ENCODE measurements at regions not wholly inside any gene's neighbourhood (a gene's known extent, or its start where the extent isn't known, plus 50 kb on each side); places are given as distances from the start of the nearest gene placed in this dataset.
"Not testable (repeated sequence)": the region's sequence is repeated elsewhere in the genome, so short reads cannot be mapped to it uniquely, and the experiment has no call there.

DNA sequence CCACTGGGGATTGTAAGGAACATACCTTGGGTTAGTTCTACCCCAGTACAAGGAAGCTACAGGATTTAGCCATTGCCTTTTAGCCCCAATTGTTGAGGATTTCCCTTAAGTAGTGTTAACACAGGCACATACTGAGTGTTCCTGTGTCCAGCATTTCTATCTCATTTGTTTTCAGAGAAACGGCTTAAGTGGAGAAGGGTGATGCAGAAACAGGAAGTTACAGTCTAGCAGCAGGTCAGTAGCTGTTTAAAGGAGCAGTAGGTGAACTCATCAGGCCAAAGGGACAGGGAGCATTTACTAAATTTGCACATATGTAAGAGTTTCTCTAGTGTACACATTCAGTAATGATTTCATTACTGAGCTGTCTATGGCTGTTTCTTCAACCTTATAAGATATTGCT, 644.2 kb upstream of the GJE1 start:
- DNase-seq, result peak; percentile 89

DNA sequence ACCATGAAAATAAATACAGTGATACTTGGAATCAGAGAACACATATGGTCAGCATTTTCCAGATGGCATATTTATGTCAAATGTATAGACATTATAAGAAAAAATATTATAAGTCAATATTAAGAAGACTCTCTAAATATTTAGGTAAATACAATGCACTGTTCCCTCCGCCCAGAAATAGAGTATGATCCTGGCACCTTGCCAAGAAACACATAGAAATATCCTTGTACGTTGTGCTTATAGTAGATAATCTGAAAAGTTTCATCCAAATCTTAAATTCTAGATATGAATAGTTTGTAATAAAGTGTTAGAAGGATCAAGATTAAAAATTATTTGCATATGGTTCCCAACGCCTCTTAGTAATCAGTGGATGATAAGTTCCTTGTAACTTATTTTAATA, 645.8 kb upstream of the GJE1 start:
- DNase-seq, result no peak

- DNase-seq, result peak; percentile 95
Measured at GRCh38 chr6:141484711-141485110, 648.0 kb upstream of the GJE1 start.

DNA sequence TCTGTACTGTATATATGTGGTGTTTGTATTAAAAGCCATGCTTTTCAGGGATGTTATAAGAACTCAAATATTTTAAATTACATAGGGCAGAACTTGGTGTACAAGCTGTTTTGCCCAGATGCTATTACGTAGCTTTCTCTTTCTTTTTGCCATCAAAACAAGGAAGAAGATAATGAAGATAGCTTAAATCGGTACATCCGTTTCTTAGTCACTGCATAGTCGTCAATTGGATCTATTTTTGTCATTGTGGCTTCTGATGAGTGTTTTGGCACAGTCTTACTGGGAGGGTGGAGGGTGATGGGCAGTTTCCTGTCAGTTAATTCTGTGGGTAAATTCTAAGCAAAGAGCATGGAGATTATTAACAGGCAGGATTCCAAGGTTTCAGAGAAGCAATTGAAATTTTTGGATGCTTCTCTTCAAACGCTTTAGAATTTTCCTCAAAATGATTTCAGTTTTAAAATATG, 649.1 kb upstream of the GJE1 start:
- DNase-seq, result peak; percentile 96

- DNase-seq, result peak; percentile 81
Measured at GRCh38 chr6:141482796-141483597, 649.7 kb upstream of the GJE1 start.

GRCh38 chr6:141475259-141475658, 657.5 kb upstream of the GJE1 start:
- no peak for DNase-seq

- DNase-seq, result no peak
Measured at GRCh38 chr6:141472162-141472928, 660.4 kb upstream of the GJE1 start.

- no peak for DNase-seq
Measured at GRCh38 chr6:141470810-141471209, 661.9 kb upstream of the GJE1 start.

DNA sequence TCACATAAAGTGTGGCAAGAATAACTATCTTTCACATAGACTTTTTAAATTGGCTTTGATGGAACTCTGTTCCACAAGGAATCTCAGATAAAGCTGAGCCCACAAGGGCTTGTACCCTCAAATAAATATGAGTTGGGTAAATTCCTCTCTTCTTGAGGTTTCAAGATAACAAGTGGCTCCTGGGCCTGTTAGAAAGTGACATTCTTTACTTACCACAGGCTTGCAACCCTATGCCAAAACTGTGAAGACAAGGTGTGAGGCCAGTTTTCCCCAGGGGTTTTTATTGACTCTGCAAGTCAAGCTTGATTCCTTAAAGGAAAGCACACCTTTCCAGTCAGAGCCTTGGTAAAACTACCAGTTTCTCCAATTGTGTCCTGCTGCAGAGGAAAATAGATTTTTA, 664.8 kb upstream of the GJE1 start:
- DNase-seq, result peak; percentile 41

DNA sequence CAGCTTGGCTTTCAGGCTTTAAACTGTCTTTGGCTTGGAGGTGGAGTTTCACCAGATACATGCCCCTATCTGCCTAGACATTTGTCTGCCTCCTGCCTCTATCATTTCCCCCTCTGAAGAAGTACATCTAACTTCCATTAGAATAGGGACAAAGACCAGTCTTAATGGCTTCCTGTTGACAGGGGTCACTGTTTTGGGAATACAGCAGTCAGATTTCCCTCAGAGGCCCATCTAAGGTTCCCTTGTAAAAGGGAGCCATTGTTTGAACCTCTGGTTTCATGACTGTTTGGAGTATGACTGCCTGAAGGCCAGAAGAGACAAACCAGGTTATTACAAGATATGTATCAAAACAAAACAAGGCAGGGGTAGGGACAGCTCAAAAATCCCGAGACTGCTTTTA, 665.7 kb upstream of the GJE1 start:
- no peak for DNase-seq

- no peak for DNase-seq
Measured at GRCh38 chr6:141464896-141465295, 667.8 kb upstream of the GJE1 start.

- DNase-seq, result no peak
Measured at GRCh38 chr6:141464490-141464889, 668.2 kb upstream of the GJE1 start.

- peak; percentile 30 for DNase-seq
Measured at GRCh38 chr6:141463237-141463977, 669.3 kb upstream of the GJE1 start.

GRCh38 chr6:141460743-141461484, 671.8 kb upstream of the GJE1 start:
- DNase-seq, result no peak

DNA sequence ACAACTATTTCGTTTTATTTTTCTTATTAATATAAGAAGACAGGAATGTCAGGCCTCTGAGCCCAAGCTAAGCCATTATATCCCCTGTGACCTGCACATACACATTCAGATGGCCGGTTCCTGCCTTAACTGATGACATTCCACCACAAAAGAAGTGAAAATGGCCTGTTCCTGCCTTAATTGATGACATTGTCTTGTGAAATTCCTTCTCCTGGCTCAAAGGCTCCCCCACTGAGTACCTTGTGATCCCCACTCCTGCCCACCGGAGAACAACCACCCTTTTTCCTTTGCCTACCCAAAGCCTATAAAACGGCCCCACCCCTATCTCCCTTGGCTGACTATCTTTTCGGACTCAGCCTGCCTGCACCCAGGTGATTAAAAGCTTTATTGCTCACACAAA, 672.5 kb upstream of the GJE1 start:
- DNase-seq, result not testable (repeated sequence)

DNA sequence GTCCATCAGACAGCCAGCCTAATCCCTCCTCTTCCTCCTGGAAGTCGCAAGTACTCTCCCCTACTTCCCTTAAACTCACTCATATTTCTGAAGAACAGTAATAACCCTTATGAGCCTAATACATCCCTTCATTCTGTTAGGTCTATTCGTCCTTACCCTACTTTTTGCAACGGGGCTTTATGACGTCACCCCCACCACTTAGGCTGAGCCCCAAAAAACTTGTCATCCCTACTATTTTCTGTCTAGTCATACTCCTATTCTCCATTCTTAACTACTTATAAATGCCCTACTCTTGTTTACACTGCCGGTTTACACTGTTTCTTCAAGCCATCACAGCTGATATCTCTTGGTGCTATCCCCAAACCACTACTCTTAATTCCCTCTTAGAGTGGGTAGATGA, 674.7 kb upstream of the GJE1 start:
- not testable (repeated sequence) for DNase-seq

GRCh38 chr6:141452354-141452686, 680.4 kb upstream of the GJE1 start:
- no peak for DNase-seq

GRCh38 chr6:141451511-141452353, 681.0 kb upstream of the GJE1 start:
- no peak for DNase-seq

DNA sequence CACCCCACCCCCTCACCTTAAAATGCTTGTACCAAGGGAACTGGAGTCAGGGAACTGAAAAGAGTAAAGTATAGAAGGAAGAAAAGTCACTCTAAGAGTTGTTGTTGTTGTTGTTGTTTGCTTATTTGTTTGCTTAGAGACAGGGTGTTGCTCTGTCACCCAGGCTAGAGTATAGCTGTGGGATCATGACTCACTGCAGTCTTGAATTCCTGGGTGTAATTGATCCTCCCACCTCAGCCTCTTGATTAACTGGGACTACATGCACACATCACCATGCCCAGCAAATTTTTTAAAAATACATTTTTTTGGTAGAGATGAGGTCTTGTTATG, 681.6 kb upstream of the GJE1 start:
- no peak for DNase-seq

GRCh38 chr6:141445928-141446628, 686.6 kb upstream of the GJE1 start:
- no peak for DNase-seq

GRCh38 chr6:141443668-141444289, 688.9 kb upstream of the GJE1 start:
- DNase-seq, result no peak

Measured in OCI-M1 (cell line).